AG04450 (cell line): ENCODE measurements at regions not wholly inside any gene's neighbourhood (a gene's known extent, or its start where the extent isn't known, plus 50 kb on each side); places are given as distances from the start of the nearest gene placed in this dataset.

ENCODE experiments used
- CTCF ChIA-PET: fragments of 300-600, 350-600 bp; formaldehyde crosslinking; extraction: SDS; loops from one replicate; lab custom pipeline; 2022; ENCODE audit warnings: antibody characterized with exemption, inconsistent platforms; lab: Charles Lee
- POLR2A ChIA-PET: fragments of 350-600 bp; formaldehyde crosslinking; extraction: SDS; loops from one replicate; lab custom pipeline; 2021; ENCODE audit warnings: antibody characterized with exemption, inconsistent platforms; lab: Yijun Ruan, JAX
- DNase-seq: peaks from one replicate; pipeline ENCODE4 v3.0.0-alpha.2; 2011; ENCODE audit warnings: low read depth, low spot score
- H3K27ac ChIP-seq: one replicate; pipeline ENCODE4 v1.5.1; 2012; ENCODE audit warnings: low read depth, low read length, control low read depth
- H3K27me3 ChIP-seq: one replicate; pipeline ENCODE4 v1.6.0; 2012; ENCODE audit warnings: low read length; ENCODE audit not compliant: control insufficient read depth, insufficient read depth
- H3K4me3 ChIP-seq: 2 replicates; pipeline ENCODE4 v1.5.1; 2011; ENCODE audit warnings: mild to moderate bottlenecking, low read depth, low read length, control low read depth
- H3K9me3 ChIP-seq: 2 replicates; pipeline ENCODE4 v1.5.1; 2012; ENCODE audit warnings: low read length; ENCODE audit not compliant: control insufficient read depth, insufficient read depth
- CTCF ChIP-seq: IDR thresholded peaks from 2 replicates; pipeline ENCODE4 v1.5.1; 2011; ENCODE audit warnings: low read depth, low read length, control low read depth, inconsistent platforms

GRCh38 chr7:54097886-54098285 lies 444.3 kb upstream of the VSTM2A start:
- H3K27me3 ChIP-seq, result no peaks in the 10 kb centered on the region
- no peak for DNase-seq
- H3K27ac ChIP-seq, result no peak overlapping the region
- TF ChIP-seq CTCF, result no peak
- H3K9me3 ChIP-seq, result no peaks in the 10 kb centered on the region
- CTCF ChIA-PET, result no interaction called here
- no peak overlapping the region for H3K4me3 ChIP-seq
- POLR2A ChIA-PET, result no interaction called here

- CTCF ChIA-PET, result no interaction called here
- H3K27ac ChIP-seq, result no peak overlapping the region
- H3K9me3 ChIP-seq, result peaks cover 12% of the 10 kb centered on the region
- no peak overlapping the region for H3K4me3 ChIP-seq
- TF ChIP-seq CTCF, result no peak
- DNase-seq, result no peak
- no peaks in the 10 kb centered on the region for H3K27me3 ChIP-seq
- POLR2A ChIA-PET, result no interaction called here
Observed at GRCh38 chr7:54109501-54109900, 432.7 kb upstream of the VSTM2A start.

GRCh38 chr7:54111814-54112511 lies 430.2 kb upstream of the VSTM2A start:
- ChIA-PET POLR2A (no interaction called here), CTCF (no interaction called here)
- DNase-seq, result no peak
- Histone ChIP-seq H3K27ac (no peak overlapping the region), H3K9me3 (peaks cover 25% of the 10 kb centered on the region), H3K27me3 (no peaks in the 10 kb centered on the region), H3K4me3 (no peak overlapping the region)
- TF ChIP-seq CTCF, result no peak

- no peak for TF ChIP-seq CTCF
- DNase-seq, result no peak
- POLR2A ChIA-PET, result no interaction called here
- no peak overlapping the region for H3K27ac ChIP-seq
- CTCF ChIA-PET, result no interaction called here
- no peak overlapping the region for H3K4me3 ChIP-seq
- H3K9me3 ChIP-seq, result peaks cover 25% of the 10 kb centered on the region
- no peaks in the 10 kb centered on the region for H3K27me3 ChIP-seq
Observed at GRCh38 chr7:54112567-54112966, 429.6 kb upstream of the VSTM2A start.

- no peak for TF ChIP-seq CTCF
- no peak for DNase-seq
- Histone ChIP-seq H3K27me3 (no peaks in the 10 kb centered on the region), H3K4me3 (no peak overlapping the region), H3K27ac (no peak overlapping the region), H3K9me3 (peaks cover 25% of the 10 kb centered on the region)
- POLR2A ChIA-PET, result no interaction called here
- CTCF ChIA-PET, result no interaction called here
Observed at GRCh38 chr7:54115028-54115763, 427.0 kb upstream of the VSTM2A start.
